Ovary (tissue), 7 donors: ENCODE measurements at regions not wholly inside any gene's neighbourhood (a gene's known extent, or its start where the extent isn't known, plus 50 kb on each side); places are given as distances from the start of the nearest gene placed in this dataset.

Source experiments
- DNase-seq, 5 donors: peaks; one replicate each; pipeline ENCODE4 v3.0.0-alpha.2; 2019 to 2020
- H3K27ac ChIP-seq, 2 donors: fragments of 200-600 bp; one replicate each; pipeline versions ENCODE4 v1.5.1 to v1.8.0; 2019 to 2022
- H3K27me3 ChIP-seq: fragments of 200-600 bp; one replicate; pipeline ENCODE4 v1.8.0; 2022
- H3K36me3 ChIP-seq: fragments of 200-600 bp; sonication (generic); one replicate; pipeline ENCODE4 v1.5.1; 2019
- H3K4me1 ChIP-seq: one replicate; pipeline ENCODE4 v1.8.1; 2013; ENCODE audit warnings: mild to moderate bottlenecking, moderate library complexity; ENCODE audit not compliant: insufficient read depth
- H3K4me3 ChIP-seq: fragments of 200-600 bp; sonication (generic); one replicate; pipeline ENCODE4 v1.5.1; 2017
- H3K9me3 ChIP-seq, 2 donors: fragments of 200-600 bp in 1 of 2; sonication (generic) in 1 of 2; one replicate each; pipeline versions ENCODE4 v1.5.1 to v1.8.1; 2013 to 2019; ENCODE audit warnings: mild to moderate bottlenecking in 1 of 2, moderate library complexity in 1 of 2
- EP300 ChIP-seq: sonication (generic); formaldehyde crosslinking; IDR thresholded peaks from one replicate; pipeline ENCODE4 v1.6.1; 2017; ENCODE audit warnings: antibody characterized with exemption
- POLR2A ChIP-seq: fragments of 450-650 bp; IDR thresholded peaks from one replicate; pipeline ENCODE4 v1.6.1; 2017; ENCODE audit warnings: antibody characterized with exemption, mild to moderate bottlenecking, moderate library complexity
- WGBS, 3 donors: extraction: QIAGEN DNeasy Blood & Tissue Kit in 1 of 3; methylation state at CpG; one replicate each; pipeline versions ENCODE4 v1.1.5 to v1.1.7; 2013 to 2017; 5-methylcytosine and 5-hydroxymethylcytosine counted together
- intact Hi-C, 4 donors: fragments of 100-400 bp; cut with DNase I; formaldehyde crosslinking; loops; one replicate each; pipeline versions ENCODE4 v1.11.0 to v1.15.1; 2022 to 2023
- TF ChIP-seq, protein P1 (sequence below), 3 donors: fragments of 450-650 bp in 2 of 3; fragments of 200-600 bp in 1 of 3; IDR thresholded peaks; one replicate each; pipeline versions ENCODE4 v1.5.1 to v1.8.0; 2016 to 2022; ENCODE audit warnings: antibody characterized with exemption in 3 of 3, mild to moderate bottlenecking in 1 of 3
- donor health status: DM: no; HTN: no; CAD: no; lungs with moderate emphysema.
- donor health status: DM: no; HTN: no; CAD: no.
- donor health status: Bipolar disorder and iron deficiency.
- donor health status: DM: no; HTN: no; CAD: no.
- donor health status: DM: yes; HTN: yes; CAD: no.

DNA sequence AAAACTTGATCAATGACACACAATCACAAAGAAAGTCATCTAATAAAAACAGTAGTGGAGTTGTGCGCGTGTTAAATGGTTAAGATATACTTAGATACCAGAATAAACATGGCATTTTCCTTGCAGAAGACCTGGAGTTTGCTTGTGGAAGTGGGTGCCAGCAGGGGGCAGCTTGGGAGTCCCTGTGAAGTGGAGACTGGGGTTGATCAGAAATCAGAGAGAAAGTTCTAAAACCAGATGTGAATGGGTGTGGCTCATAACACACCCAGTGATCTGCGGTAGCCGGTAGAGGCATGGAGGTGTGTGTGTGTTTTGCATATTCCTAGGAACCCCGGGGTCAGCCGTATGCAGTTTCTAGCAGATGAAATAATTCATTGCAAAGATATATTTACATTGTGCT, 300.1 kb upstream of the TRIB2 start:
- Histone ChIP-seq H3K9me3 (no peaks in the 10 kb centered on the region), H3K27ac (peak overlapping the region in 1 of 2 donors; percentile 1), H3K27me3 (no peaks in the 10 kb centered on the region), H3K36me3 (no peaks in the 10 kb centered on the region), H3K4me1 (peaks cover 6% of the 10 kb centered on the region), H3K4me3 (no peak overlapping the region)
- intact Hi-C loops = loop anchor here in 1 of 4 donors (10.0 kb wide), 1 partner anchor 588 kb away; no protein-coding TSS in a partner anchor
- no peak for TF ChIP-seq POLR2A
- TF ChIP-seq, protein P1, sequence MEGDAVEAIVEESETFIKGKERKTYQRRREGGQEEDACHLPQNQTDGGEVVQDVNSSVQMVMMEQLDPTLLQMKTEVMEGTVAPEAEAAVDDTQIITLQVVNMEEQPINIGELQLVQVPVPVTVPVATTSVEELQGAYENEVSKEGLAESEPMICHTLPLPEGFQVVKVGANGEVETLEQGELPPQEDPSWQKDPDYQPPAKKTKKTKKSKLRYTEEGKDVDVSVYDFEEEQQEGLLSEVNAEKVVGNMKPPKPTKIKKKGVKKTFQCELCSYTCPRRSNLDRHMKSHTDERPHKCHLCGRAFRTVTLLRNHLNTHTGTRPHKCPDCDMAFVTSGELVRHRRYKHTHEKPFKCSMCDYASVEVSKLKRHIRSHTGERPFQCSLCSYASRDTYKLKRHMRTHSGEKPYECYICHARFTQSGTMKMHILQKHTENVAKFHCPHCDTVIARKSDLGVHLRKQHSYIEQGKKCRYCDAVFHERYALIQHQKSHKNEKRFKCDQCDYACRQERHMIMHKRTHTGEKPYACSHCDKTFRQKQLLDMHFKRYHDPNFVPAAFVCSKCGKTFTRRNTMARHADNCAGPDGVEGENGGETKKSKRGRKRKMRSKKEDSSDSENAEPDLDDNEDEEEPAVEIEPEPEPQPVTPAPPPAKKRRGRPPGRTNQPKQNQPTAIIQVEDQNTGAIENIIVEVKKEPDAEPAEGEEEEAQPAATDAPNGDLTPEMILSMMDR (IDR thresholded peaks at IDR 0.05) = peak; percentile 40 to 53 (median 46)
- TF ChIP-seq EP300 = no peak
- WGBS, 3 donors = 25 to 43% (median 31%) methylated on average over 6 of the region's 6 CpGs
- DNase-seq = peak; percentile 69 to 82 (median 74)

DNA sequence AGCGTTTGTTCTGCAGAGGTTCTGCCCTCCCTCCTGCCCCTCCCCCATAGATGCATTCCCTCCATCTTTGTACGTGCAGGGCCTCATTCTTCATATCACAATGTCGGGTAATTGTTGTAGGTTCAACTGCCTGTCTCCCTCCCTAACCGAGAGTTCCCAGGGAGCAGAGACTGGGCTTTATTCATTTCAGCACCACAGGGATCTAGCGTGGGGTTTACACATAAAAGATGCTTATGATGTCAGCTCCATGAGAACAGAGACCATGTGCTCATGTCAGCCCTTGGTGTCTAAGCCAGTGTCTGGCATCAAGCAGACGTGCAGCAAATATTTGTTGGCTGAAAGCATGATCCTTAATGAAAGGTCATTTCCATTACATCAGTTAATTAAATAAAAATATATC, 298.9 kb upstream of the TRIB2 start:
- DNase-seq = no peak
- WGBS, 3 donors = 76 to 90% (median 89%) methylated on average over 6 of the region's 6 CpGs
- H3K4me3 ChIP-seq = no peak overlapping the region
- intact Hi-C loops = loop anchor here in 1 of 4 donors (10.0 kb wide), 1 partner anchor 587 kb away; no protein-coding TSS in a partner anchor
- no peaks in the 10 kb centered on the region for H3K9me3 ChIP-seq
- H3K27ac ChIP-seq = no peak overlapping the region
- TF ChIP-seq, protein P1 (IDR thresholded peaks at IDR 0.05) = no peak
- TF ChIP-seq EP300 = no peak
- TF ChIP-seq POLR2A = no peak
- H3K4me1 ChIP-seq = peaks cover 6% of the 10 kb centered on the region
- no peaks in the 10 kb centered on the region for H3K27me3 ChIP-seq
- no peaks in the 10 kb centered on the region for H3K36me3 ChIP-seq

DNA sequence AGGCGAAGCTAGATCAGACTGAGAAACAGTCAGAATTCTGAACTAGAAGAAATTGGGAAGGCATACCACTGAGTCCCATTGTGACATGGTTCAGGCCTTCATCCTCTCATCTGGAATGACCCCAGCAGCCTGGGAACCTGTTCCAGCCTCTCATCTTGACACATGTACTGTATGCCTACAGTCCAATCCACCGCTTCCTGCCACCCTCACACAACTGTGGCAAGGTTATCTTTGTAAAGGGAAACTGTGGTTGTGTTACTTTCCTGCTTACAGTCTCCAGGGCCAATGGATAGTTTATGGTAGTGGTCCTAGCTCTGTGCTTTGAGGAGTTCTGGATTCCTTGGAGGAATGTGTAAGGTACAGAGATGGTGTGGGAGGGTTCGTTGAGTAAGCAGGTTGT, 296.9 kb upstream of the TRIB2 start:
- H3K27ac ChIP-seq = no peak overlapping the region

DNA sequence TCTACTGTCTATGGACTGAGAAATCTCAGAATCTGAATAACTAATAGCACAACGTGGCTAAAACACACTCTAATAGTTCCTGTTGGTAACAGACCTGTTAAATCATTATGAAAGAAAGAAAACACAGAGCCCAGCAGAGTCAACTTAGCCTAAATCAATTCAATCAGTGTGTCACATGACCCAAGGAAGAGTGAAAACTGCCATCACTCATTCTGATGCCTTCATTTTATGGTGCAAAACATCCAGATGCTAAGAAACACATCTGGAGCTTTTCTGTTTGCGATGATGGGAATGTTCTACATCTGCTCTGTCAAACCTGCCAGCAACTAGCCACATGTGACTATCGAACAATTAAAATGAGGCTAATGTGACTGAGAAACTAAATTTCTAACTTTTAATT, 295.7 kb upstream of the TRIB2 start:
- TF ChIP-seq POLR2A (no peak), EP300 (no peak)
- TF ChIP-seq, protein P1 (IDR thresholded peaks at IDR 0.05) = no peak
- intact Hi-C loops = loop anchor here in 3 of 4 donors (5.0 to 10.0 kb wide), 3 partner anchors 294 to 514 kb away; partner anchors contain the start of gene TRIB2 (in 3 of the 3)
- H3K27ac ChIP-seq = no peak overlapping the region
- peaks cover 12% of the 10 kb centered on the region for H3K4me1 ChIP-seq
- H3K9me3 ChIP-seq = no peaks in the 10 kb centered on the region
- H3K27me3 ChIP-seq = no peaks in the 10 kb centered on the region
- WGBS, 3 donors = 49 to 70% (median 63%) methylated on average over 3 of the region's 3 CpGs
- no peak overlapping the region for H3K4me3 ChIP-seq
- DNase-seq = no peak
- no peaks in the 10 kb centered on the region for H3K36me3 ChIP-seq

More for the DNA sequence above, 296.9 kb upstream of the TRIB2 start:
- no peak for DNase-seq
- H3K36me3 ChIP-seq = no peaks in the 10 kb centered on the region
- H3K4me1 ChIP-seq = peaks cover 8% of the 10 kb centered on the region
- 94 to 99% (median 97%) methylated on average over 3 of the region's 3 CpGs for WGBS, 3 donors
- no peaks in the 10 kb centered on the region for H3K27me3 ChIP-seq
- no peaks in the 10 kb centered on the region for H3K9me3 ChIP-seq
- TF ChIP-seq EP300 (no peak), POLR2A (no peak)
- TF ChIP-seq, protein P1 (IDR thresholded peaks at IDR 0.05) = no peak
- no peak overlapping the region for H3K4me3 ChIP-seq
- intact Hi-C loops = loop anchor here in 3 of 4 donors (5.0 to 10.0 kb wide), 4 partner anchors 295 to 585 kb away; partner anchors contain the start of gene TRIB2 (in 3 of the 3)
